ENCODE measurements at regions not wholly inside any gene's neighbourhood (a gene's known extent, or its start where the extent isn't known, plus 50 kb on each side); places are given as distances from the start of the nearest gene placed in this dataset.

GRCh38 chr12:105948331-105948730, 190.4 kb downstream of the NUAK1 start:
- TF ChIP-seq CTCF (conservative IDR thresholded peaks at IDR 0.05 in 1 of 2, IDR thresholded peaks at IDR 0.05 in 1 of 2; ENCODE audit: low read depth in 1 of 2, low read length in 2 of 2) = no peak
- TF ChIP-seq EZH2 (IDR thresholded peaks at IDR 0.05; ENCODE audit: low read length, missing control alignments) = no peak

All from fibroblast of lung (primary cell).